PC-3 (cell line): ENCODE measurements at regions not wholly inside any gene's neighbourhood (a gene's known extent, or its start where the extent isn't known, plus 50 kb on each side); places are given as distances from the start of the nearest gene placed in this dataset.

ENCODE experiments used
- ATAC-seq: fragments of 200-7000 bp; cut with Tn5 transposase; 2 replicates; pipeline ENCODE4 v1.9.1; 2020; ENCODE audit warnings: mild to moderate bottlenecking, moderate library complexity
- BruUV-seq: library from RNA; stranded (reverse); fragments of 400-500 nt; replicated peaks from 2 replicates; lab custom pipeline; 2021; lab: Mats Ljungman, UMichigan
- CTCF ChIA-PET: fragments of 300-600 bp; sonication (Branson Sonifier 250); formaldehyde crosslinking; loops from one replicate; lab custom pipeline; 2022; ENCODE audit warnings: antibody characterized with exemption; lab: Charles Lee
- POLR2A ChIA-PET: fragments of 300-600 bp; sonication (Branson Sonifier 250); formaldehyde crosslinking; loops from one replicate; lab custom pipeline; 2022; ENCODE audit warnings: antibody characterized with exemption; ENCODE audit not compliant: unreplicated experiment; lab: Charles Lee
- DNase-seq: peaks from one replicate; pipeline ENCODE4 v3.0.0-alpha.2; 2015
- H2AFZ ChIP-seq: fragments of 300-600 bp; sonication (generic); 2 replicates; pipeline ENCODE4 v1.6.0; 2016; ENCODE audit warnings: antibody characterized with exemption, low read length
- H3F3A ChIP-seq: fragments of 300-600 bp; sonication (generic); one replicate; pipeline ENCODE4 v1.6.0; 2017; ENCODE audit warnings: antibody characterized with exemption, low read length, control low read depth, mild to moderate bottlenecking; ENCODE audit not compliant: unreplicated experiment
- H3K27ac ChIP-seq: fragments of 300-600 bp; sonication (generic); 2 replicates; pipeline ENCODE4 v1.5.1; 2016; ENCODE audit warnings: mild to moderate bottlenecking, low read length
- H3K27me3 ChIP-seq: fragments of 300-600 bp; sonication (generic); 2 replicates; pipeline ENCODE4 v1.6.1; 2016; ENCODE audit warnings: low read length, mixed read lengths
- H3K36me3 ChIP-seq: fragments of 300-600 bp; sonication (generic); 2 replicates; pipeline ENCODE4 v1.6.1; 2016; ENCODE audit warnings: low read depth, mixed run types, low read length, mixed read lengths
- H3K4me1 ChIP-seq: fragments of 300-600 bp; sonication (generic); 2 replicates; pipeline ENCODE4 v1.5.1; 2016; ENCODE audit warnings: low read length; ENCODE audit not compliant: insufficient read depth
- H3K4me2 ChIP-seq: fragments of 300-600 bp; sonication (generic); 2 replicates; pipeline ENCODE4 v1.6.0; 2016; ENCODE audit warnings: low read length
- H3K4me3 ChIP-seq: fragments of 300-600 bp; sonication (generic); 2 replicates; pipeline ENCODE4 v1.5.1; 2016; ENCODE audit warnings: mild to moderate bottlenecking, low read length, mixed read lengths
- H3K79me2 ChIP-seq: fragments of 300-600 bp; sonication (generic); 2 replicates; pipeline ENCODE4 v1.6.1; 2017; ENCODE audit warnings: low read length, mixed read lengths
- H3K9ac ChIP-seq: fragments of 300-600 bp; sonication (generic); 2 replicates; pipeline ENCODE4 v1.6.0; 2016; ENCODE audit warnings: mild to moderate bottlenecking, low read length
- H3K9me2 ChIP-seq: fragments of 300-600 bp; sonication (generic); replicated peaks from 2 replicates; pipeline ENCODE4 v1.6.1; 2016; ENCODE audit warnings: mixed run types, low read length, mixed read lengths
- H3K9me3 ChIP-seq: fragments of 300-600 bp; sonication (generic); 2 replicates; pipeline ENCODE4 v1.6.1; 2016; ENCODE audit warnings: low read length, mixed read lengths
- H4K20me1 ChIP-seq: fragments of 300-600 bp; sonication (generic); 2 replicates; pipeline ENCODE4 v1.6.1; 2016; ENCODE audit warnings: low read length, mixed read lengths
- EZH2 ChIP-seq: fragments of 300-600 bp; sonication (generic); IDR thresholded peaks from one replicate; pipeline ENCODE4 v1.6.1; 2017; ENCODE audit warnings: antibody characterized with exemption, mild to moderate bottlenecking, low read length; ENCODE audit not compliant: unreplicated experiment
- EZH2phosphoT487 ChIP-seq: fragments of 300-600 bp; sonication (generic); IDR thresholded peaks from 2 replicates; pipeline ENCODE4 v1.6.1; 2018; ENCODE audit warnings: mild to moderate bottlenecking, antibody characterized with exemption, low read length, borderline replicate concordance
- intact Hi-C: fragments of 100-400 bp; cut with micrococcal nuclease; formaldehyde crosslinking; loops from 2 replicates; pipeline ENCODE4 v1.9.0; 2023
- TF ChIP-seq, protein P1 (sequence below): fragments of 300-600 bp; sonication (generic); conservative IDR thresholded peaks from 2 replicates; pipeline ENCODE4 v1.5.1; 2017; ENCODE audit warnings: antibody characterized with exemption, low read depth, mild to moderate bottlenecking, low read length

- H4K20me1 ChIP-seq, result no peaks in the 10 kb centered on the region
- no peak overlapping the region for H3K4me3 ChIP-seq
- intact Hi-C loops, result no loop called here
- H3K4me2 ChIP-seq, result no peak overlapping the region
- H3K9me2 ChIP-seq, result no peaks in the 10 kb centered on the region
- no TSS peak for BruUV-seq
- H3K36me3 ChIP-seq, result no peaks in the 10 kb centered on the region
- no peak for DNase-seq
- ATAC-seq, result no peak
- CTCF ChIA-PET, result no interaction called here
- H3K79me2 ChIP-seq, result no peaks in the 10 kb centered on the region
- H3K27ac ChIP-seq, result no peak overlapping the region
- H3K4me1 ChIP-seq, result no peaks in the 10 kb centered on the region
- H3F3A ChIP-seq, result no peaks in the 10 kb centered on the region
- H3K9ac ChIP-seq, result no peak overlapping the region
- no peak for TF ChIP-seq EZH2phosphoT487
- POLR2A ChIA-PET, result no interaction called here
- 0 out of 2 replicates have a peak, but pooled peaks cover 10% of the 10 kb centered on the region for H3K27me3 ChIP-seq
- H3K9me3 ChIP-seq, result no peaks in the 10 kb centered on the region
- H2AFZ ChIP-seq, result no peak overlapping the region
Measured at GRCh38 chr9:28064241-28064815, 491.0 kb upstream of the C9orf72 start.

GRCh38 chr9:28073270-28073669 lies 500.0 kb upstream of the C9orf72 start:
- Histone ChIP-seq H3K79me2 (no peaks in the 10 kb centered on the region), H3K9ac (no peak overlapping the region), H3K4me3 (no peak overlapping the region), H3K9me2 (no peaks in the 10 kb centered on the region), H3F3A (no peaks in the 10 kb centered on the region), H3K4me1 (no peaks in the 10 kb centered on the region), H2AFZ (no peak overlapping the region), H3K36me3 (no peaks in the 10 kb centered on the region), H3K27ac (no peak overlapping the region), H3K9me3 (no peaks in the 10 kb centered on the region), H3K27me3 (no peaks in the 10 kb centered on the region), H4K20me1 (no peaks in the 10 kb centered on the region), H3K4me2 (no peak overlapping the region)
- ATAC-seq (no peak), DNase-seq (peak; percentile 62)
- CTCF ChIA-PET, result interaction anchor here (0.6 to 1.6 kb wide), 3 partner anchors 346 to 1843 kb away, joined by 3 to 5 read pairs (median 4); no protein-coding TSS in a partner anchor
- TF ChIP-seq, protein P1, sequence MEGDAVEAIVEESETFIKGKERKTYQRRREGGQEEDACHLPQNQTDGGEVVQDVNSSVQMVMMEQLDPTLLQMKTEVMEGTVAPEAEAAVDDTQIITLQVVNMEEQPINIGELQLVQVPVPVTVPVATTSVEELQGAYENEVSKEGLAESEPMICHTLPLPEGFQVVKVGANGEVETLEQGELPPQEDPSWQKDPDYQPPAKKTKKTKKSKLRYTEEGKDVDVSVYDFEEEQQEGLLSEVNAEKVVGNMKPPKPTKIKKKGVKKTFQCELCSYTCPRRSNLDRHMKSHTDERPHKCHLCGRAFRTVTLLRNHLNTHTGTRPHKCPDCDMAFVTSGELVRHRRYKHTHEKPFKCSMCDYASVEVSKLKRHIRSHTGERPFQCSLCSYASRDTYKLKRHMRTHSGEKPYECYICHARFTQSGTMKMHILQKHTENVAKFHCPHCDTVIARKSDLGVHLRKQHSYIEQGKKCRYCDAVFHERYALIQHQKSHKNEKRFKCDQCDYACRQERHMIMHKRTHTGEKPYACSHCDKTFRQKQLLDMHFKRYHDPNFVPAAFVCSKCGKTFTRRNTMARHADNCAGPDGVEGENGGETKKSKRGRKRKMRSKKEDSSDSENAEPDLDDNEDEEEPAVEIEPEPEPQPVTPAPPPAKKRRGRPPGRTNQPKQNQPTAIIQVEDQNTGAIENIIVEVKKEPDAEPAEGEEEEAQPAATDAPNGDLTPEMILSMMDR, result peak; percentile 62
- TF ChIP-seq EZH2 (no peak), EZH2phosphoT487 (no peak)
- POLR2A ChIA-PET, result no interaction called here
- intact Hi-C loops, result loop anchor here (1.0 kb wide), 1 partner anchor 347 kb away; no protein-coding TSS in a partner anchor
- no TSS peak for BruUV-seq

DNA sequence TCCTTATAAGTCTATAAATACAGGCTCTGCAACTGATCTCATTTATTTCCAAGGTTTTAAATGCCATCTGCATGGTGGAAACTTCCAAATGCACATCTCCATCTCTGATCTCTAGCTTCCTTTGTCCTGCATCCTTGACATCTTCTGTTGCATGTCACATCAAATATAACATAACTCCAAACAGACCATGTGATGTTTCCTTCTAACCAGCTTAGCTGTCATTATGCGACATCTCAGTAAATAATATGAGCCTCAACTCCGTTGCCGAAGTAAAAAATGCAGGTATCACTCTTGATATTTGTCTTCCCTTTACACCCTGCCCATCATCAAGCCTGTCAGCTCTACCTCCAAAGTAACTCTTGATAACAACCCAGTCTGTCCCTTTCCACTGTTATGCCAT lies 506.4 kb upstream of the C9orf72 start:
- Histone ChIP-seq H2AFZ (no peak overlapping the region), H4K20me1 (no peaks in the 10 kb centered on the region), H3K27me3 (no peaks in the 10 kb centered on the region), H3K9me3 (no peaks in the 10 kb centered on the region), H3F3A (no peaks in the 10 kb centered on the region), H3K9me2 (no peaks in the 10 kb centered on the region), H3K27ac (no peak overlapping the region), H3K36me3 (no peaks in the 10 kb centered on the region), H3K79me2 (no peaks in the 10 kb centered on the region), H3K4me3 (no peak overlapping the region), H3K4me1 (no peaks in the 10 kb centered on the region), H3K9ac (no peak overlapping the region), H3K4me2 (no peak overlapping the region)
- no peak for ATAC-seq
- CTCF ChIA-PET, result no interaction called here
- no TSS peak for BruUV-seq
- no peak for DNase-seq
- POLR2A ChIA-PET, result no interaction called here
- intact Hi-C loops, result no loop called here
- TF ChIP-seq EZH2 (no peak), EZH2phosphoT487 (no peak)
- TF ChIP-seq, protein P1, result no peak
